GM21723 (cell line): ENCODE measurements at regions not wholly inside any gene's neighbourhood (a gene's known extent, or its start where the extent isn't known, plus 50 kb on each side); places are given as distances from the start of the nearest gene placed in this dataset.

Experiments
- ATAC-seq: cut with Tn5 transposase; IDR thresholded peaks from one replicate; pipeline ENCODE4 v1.9.1; 2021; ENCODE audit warnings: mild to moderate bottlenecking, moderate library complexity; ENCODE audit not compliant: unreplicated experiment

- no peak for ATAC-seq
These were observed 247.2 kb upstream of the IGFBP3 start for GRCh38 chr7:46168231-46168630.

- no peak for ATAC-seq
These were observed 244.2 kb upstream of the IGFBP3 start for GRCh38 chr7:46165276-46165675.

- no peak for ATAC-seq
These were observed 243.6 kb upstream of the IGFBP3 start for GRCh38 chr7:46164629-46165028.

- no peak for ATAC-seq
These were observed 242.2 kb upstream of the IGFBP3 start for GRCh38 chr7:46163246-46163645.

- no peak for ATAC-seq
These were observed 241.5 kb upstream of the IGFBP3 start for GRCh38 chr7:46162609-46163008.

GRCh38 chr7:46160861-46161260 lies 239.8 kb upstream of the IGFBP3 start:
- ATAC-seq, result no peak

- ATAC-seq, result no peak
These were observed 236.9 kb upstream of the IGFBP3 start for GRCh38 chr7:46157931-46158330.

GRCh38 chr7:46157404-46157803 lies 236.3 kb upstream of the IGFBP3 start:
- ATAC-seq, result no peak

- ATAC-seq, result no peak
These were observed 235.8 kb upstream of the IGFBP3 start for GRCh38 chr7:46156853-46157252.

- ATAC-seq, result no peak
These were observed 235.0 kb upstream of the IGFBP3 start for GRCh38 chr7:46156086-46156485.

GRCh38 chr7:46155367-46155766 lies 234.3 kb upstream of the IGFBP3 start:
- ATAC-seq, result no peak

GRCh38 chr7:46153951-46154787 lies 233.1 kb upstream of the IGFBP3 start:
- no peak for ATAC-seq

- no peak for ATAC-seq
These were observed 232.5 kb upstream of the IGFBP3 start for GRCh38 chr7:46153583-46153950.

GRCh38 chr7:46152696-46153095 lies 231.6 kb upstream of the IGFBP3 start:
- ATAC-seq, result no peak

GRCh38 chr7:46150721-46151120 lies 229.6 kb upstream of the IGFBP3 start:
- ATAC-seq, result no peak

GRCh38 chr7:46150202-46150601 lies 229.1 kb upstream of the IGFBP3 start:
- ATAC-seq, result no peak

- ATAC-seq, result no peak
These were observed 226.8 kb upstream of the IGFBP3 start for GRCh38 chr7:46147871-46148270.

- no peak for ATAC-seq
These were observed 225.6 kb upstream of the IGFBP3 start for GRCh38 chr7:46146454-46147255.

- ATAC-seq, result no peak
These were observed 224.3 kb upstream of the IGFBP3 start for GRCh38 chr7:46145412-46145811.

GRCh38 chr7:46143949-46144917 lies 223.2 kb upstream of the IGFBP3 start:
- no peak for ATAC-seq

- no peak for ATAC-seq
These were observed 222.3 kb upstream of the IGFBP3 start for GRCh38 chr7:46143421-46143820.
